ENCODE measurements at regions not wholly inside any gene's neighbourhood (a gene's known extent, or its start where the extent isn't known, plus 50 kb on each side); places are given as distances from the start of the nearest gene placed in this dataset.

DNA sequence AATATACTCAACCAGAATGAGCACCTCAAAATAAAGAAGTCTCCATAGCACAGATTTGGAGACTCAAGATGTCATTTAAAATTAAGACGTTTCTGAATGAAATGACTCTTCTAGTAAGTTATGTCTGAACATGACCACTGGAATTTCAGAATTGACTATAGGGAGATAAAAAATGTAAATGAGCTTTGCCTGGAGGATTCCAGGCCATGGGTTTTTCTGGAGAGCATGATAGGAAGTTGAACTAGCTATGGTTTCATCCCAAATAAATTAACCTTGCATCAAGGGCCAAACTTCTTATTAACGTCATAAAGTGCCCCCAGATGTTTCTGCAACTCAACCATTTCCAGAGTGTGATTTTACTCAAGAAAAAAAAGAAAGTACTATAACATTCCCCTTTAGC is 222.6 kb upstream of the NR2F2 start:
- no peak for DNase-seq
- Histone ChIP-seq H3K9ac (ENCODE audit: low read length) (no peak overlapping the region), H3K4me3 (ENCODE audit: low read length) (no peak overlapping the region), H4K20me1 (ENCODE audit: insufficient read depth, low read length) (no peaks in the 10 kb centered on the region), H3K27ac (ENCODE audit: low read length) (no peak overlapping the region), H3K4me2 (ENCODE audit: low read depth, low read length) (no peak overlapping the region), H3F3A (ENCODE audit: insufficient read depth, low read length) (no peaks in the 10 kb centered on the region), H3K79me2 (ENCODE audit: low read length) (no peaks in the 10 kb centered on the region), H3K36me3 (replicated peaks; ENCODE audit: insufficient read depth, low read length) (no peaks in the 10 kb centered on the region), H2AFZ (ENCODE audit: low read length) (no peak overlapping the region), H3K9me2 (replicated peaks; ENCODE audit: insufficient read depth, low read length) (no peaks in the 10 kb centered on the region), H3K9me3 (replicated peaks; ENCODE audit: insufficient read depth, low read length) (no peaks in the 10 kb centered on the region), H3K27me3 (replicated peaks; ENCODE audit: insufficient read depth, low read length) (no peaks in the 10 kb centered on the region), H3K4me1 (ENCODE audit: low read length) (no peaks in the 10 kb centered on the region)
- TF ChIP-seq EZH2 (optimal IDR thresholded peaks at IDR 0.05; ENCODE audit: low read depth, low read length), result no peak
- no peak for TF ChIP-seq EZH2phosphoT487 (IDR thresholded peaks at IDR 0.05; ENCODE audit: low read length)
- TF ChIP-seq, protein P1, sequence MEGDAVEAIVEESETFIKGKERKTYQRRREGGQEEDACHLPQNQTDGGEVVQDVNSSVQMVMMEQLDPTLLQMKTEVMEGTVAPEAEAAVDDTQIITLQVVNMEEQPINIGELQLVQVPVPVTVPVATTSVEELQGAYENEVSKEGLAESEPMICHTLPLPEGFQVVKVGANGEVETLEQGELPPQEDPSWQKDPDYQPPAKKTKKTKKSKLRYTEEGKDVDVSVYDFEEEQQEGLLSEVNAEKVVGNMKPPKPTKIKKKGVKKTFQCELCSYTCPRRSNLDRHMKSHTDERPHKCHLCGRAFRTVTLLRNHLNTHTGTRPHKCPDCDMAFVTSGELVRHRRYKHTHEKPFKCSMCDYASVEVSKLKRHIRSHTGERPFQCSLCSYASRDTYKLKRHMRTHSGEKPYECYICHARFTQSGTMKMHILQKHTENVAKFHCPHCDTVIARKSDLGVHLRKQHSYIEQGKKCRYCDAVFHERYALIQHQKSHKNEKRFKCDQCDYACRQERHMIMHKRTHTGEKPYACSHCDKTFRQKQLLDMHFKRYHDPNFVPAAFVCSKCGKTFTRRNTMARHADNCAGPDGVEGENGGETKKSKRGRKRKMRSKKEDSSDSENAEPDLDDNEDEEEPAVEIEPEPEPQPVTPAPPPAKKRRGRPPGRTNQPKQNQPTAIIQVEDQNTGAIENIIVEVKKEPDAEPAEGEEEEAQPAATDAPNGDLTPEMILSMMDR (IDR thresholded peaks at IDR 0.05; ENCODE audit: low read length), result no peak

DNA sequence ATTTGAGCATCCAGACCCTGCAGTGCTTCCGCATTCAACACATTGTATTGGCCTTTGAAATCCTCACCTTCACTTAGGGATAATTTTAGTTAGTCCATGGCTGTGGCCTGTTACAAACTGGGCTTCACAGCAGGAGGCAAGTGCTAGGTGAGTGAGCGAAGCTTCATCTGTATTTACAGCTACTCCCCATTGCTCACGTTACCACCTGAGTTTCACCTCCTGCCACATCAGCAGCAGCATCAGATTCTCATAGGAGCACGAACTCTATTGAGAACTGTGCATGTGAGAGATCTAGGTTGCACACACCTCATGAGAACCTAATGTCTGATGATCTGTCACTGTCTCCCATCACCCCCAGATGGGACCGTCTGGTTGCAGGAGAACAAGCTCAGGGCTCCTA is 222.1 kb upstream of the NR2F2 start:
- H3K9me3 ChIP-seq (replicated peaks; ENCODE audit: insufficient read depth, low read length), result no peaks in the 10 kb centered on the region
- H3K4me2 ChIP-seq (ENCODE audit: low read depth, low read length), result no peak overlapping the region
- no peak overlapping the region for H3K27ac ChIP-seq (ENCODE audit: low read length)
- H2AFZ ChIP-seq (ENCODE audit: low read length), result no peak overlapping the region
- TF ChIP-seq EZH2 (optimal IDR thresholded peaks at IDR 0.05; ENCODE audit: low read depth, low read length) (no peak), EZH2phosphoT487 (IDR thresholded peaks at IDR 0.05; ENCODE audit: low read length) (no peak)
- TF ChIP-seq, protein P1 (IDR thresholded peaks at IDR 0.05; ENCODE audit: low read length), result no peak
- no peak overlapping the region for H3K9ac ChIP-seq (ENCODE audit: low read length)
- no peak for DNase-seq
- no peaks in the 10 kb centered on the region for H3K36me3 ChIP-seq (replicated peaks; ENCODE audit: insufficient read depth, low read length)
- H3K4me1 ChIP-seq (ENCODE audit: low read length), result no peaks in the 10 kb centered on the region
- no peaks in the 10 kb centered on the region for H3K9me2 ChIP-seq (replicated peaks; ENCODE audit: insufficient read depth, low read length)
- H4K20me1 ChIP-seq (ENCODE audit: insufficient read depth, low read length), result no peaks in the 10 kb centered on the region
- no peaks in the 10 kb centered on the region for H3K27me3 ChIP-seq (replicated peaks; ENCODE audit: insufficient read depth, low read length)
- H3K79me2 ChIP-seq (ENCODE audit: low read length), result no peaks in the 10 kb centered on the region
- H3K4me3 ChIP-seq (ENCODE audit: low read length), result no peak overlapping the region
- no peaks in the 10 kb centered on the region for H3F3A ChIP-seq (ENCODE audit: insufficient read depth, low read length)

DNA sequence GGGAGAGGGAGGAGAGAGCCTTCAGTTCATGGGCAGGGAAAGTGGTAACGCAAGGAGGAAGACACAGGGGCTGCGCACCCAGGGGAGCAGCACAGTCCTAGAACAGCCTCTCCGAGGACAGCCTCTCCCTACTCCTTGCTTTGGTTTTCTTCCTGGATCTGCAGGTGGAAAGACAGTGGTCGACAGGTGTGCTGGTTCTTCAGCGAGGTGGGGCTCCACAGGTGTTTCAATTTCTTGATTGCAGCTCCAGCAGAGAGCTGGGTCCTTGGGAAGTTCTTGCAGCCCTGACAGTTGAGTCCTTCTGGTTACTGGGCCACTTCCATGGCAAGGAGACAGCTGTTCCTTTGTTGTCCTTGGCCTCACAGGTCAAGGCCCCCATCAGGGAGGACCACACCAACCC is 220.7 kb upstream of the NR2F2 start:
- Histone ChIP-seq H2AFZ (ENCODE audit: low read length) (no peak overlapping the region), H3K4me2 (ENCODE audit: low read depth, low read length) (no peak overlapping the region), H3K4me3 (ENCODE audit: low read length) (no peak overlapping the region), H3K36me3 (replicated peaks; ENCODE audit: insufficient read depth, low read length) (no peaks in the 10 kb centered on the region), H3F3A (ENCODE audit: insufficient read depth, low read length) (no peaks in the 10 kb centered on the region), H3K27ac (ENCODE audit: low read length) (no peak overlapping the region), H4K20me1 (ENCODE audit: insufficient read depth, low read length) (no peaks in the 10 kb centered on the region), H3K9ac (ENCODE audit: low read length) (no peak overlapping the region), H3K79me2 (ENCODE audit: low read length) (no peaks in the 10 kb centered on the region), H3K4me1 (ENCODE audit: low read length) (no peaks in the 10 kb centered on the region), H3K9me3 (replicated peaks; ENCODE audit: insufficient read depth, low read length) (no peaks in the 10 kb centered on the region), H3K27me3 (replicated peaks; ENCODE audit: insufficient read depth, low read length) (no peaks in the 10 kb centered on the region), H3K9me2 (replicated peaks; ENCODE audit: insufficient read depth, low read length) (no peaks in the 10 kb centered on the region)
- TF ChIP-seq EZH2 (optimal IDR thresholded peaks at IDR 0.05; ENCODE audit: low read depth, low read length) (no peak), EZH2phosphoT487 (IDR thresholded peaks at IDR 0.05; ENCODE audit: low read length) (no peak)
- TF ChIP-seq, protein P1 (IDR thresholded peaks at IDR 0.05; ENCODE audit: low read length), result no peak
- DNase-seq, result no peak

Measured in MM.1S (cell line).